Coronary artery (tissue), 2 donors: ENCODE measurements at regions not wholly inside any gene's neighbourhood (a gene's known extent, or its start where the extent isn't known, plus 50 kb on each side); places are given as distances from the start of the nearest gene placed in this dataset.

Experiments
- DNase-seq: peaks from one replicate; pipeline ENCODE4 v3.0.0-alpha.2; 2017; ENCODE audit warnings: low spot score
- H3K27ac ChIP-seq, 2 donors: fragments of 200-600 bp; sonication (generic); one replicate each; pipeline ENCODE4 v1.5.1; 2016 to 2019
- H3K4me3 ChIP-seq: fragments of 200-600 bp; sonication (generic); 2 replicates; pipeline ENCODE4 v1.5.1; 2016; ENCODE audit warnings: mild to moderate bottlenecking, moderate library complexity
- CTCF ChIP-seq: fragments of 200-600 bp; sonication (generic); IDR thresholded peaks from one replicate; pipeline ENCODE4 v1.5.1; 2019; ENCODE audit warnings: antibody characterized with exemption

DNA sequence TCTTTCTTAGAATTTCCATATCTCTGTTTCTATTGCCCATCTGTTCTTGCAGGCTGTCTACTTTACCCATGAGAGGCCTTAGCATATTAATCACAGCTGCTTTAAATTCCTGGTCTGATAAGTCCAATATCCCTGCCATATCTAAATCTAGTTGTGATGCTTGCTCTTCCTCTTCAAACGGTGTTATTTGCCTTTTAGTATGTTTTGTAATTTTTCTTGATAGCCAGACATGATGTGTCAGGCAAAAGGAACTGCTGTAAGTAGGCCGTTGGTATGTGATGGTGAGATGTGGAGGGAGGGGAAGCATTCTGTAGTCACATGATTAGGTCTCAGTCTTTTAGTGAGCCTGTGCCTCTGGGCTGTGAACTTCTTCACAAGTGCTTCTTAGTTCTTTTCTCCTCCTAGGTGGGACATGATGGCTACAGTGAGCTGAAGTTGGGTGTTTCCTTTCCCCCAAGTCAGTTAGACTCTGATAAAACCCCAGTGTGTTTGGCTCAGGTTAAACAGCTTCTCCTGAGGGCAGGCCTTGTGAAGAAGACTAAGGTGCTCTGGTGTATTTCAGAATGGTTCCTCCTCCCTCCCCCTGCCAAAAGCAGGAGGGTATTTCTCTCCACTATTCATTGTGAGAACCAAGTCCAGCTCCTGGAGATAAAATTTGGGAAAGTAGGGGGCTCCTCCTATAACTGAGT is 195.9 kb upstream of the PARP11 start:
- no peak overlapping the region for H3K4me3 ChIP-seq
- TF ChIP-seq CTCF = no peak
- no peak overlapping the region for H3K27ac ChIP-seq
- DNase-seq = no peak

GRCh38 chr12:4064008-4064407 is 190.8 kb upstream of the PARP11 start:
- H3K27ac ChIP-seq = no peak overlapping the region
- H3K4me3 ChIP-seq = no peak overlapping the region
- no peak for DNase-seq
- no peak for TF ChIP-seq CTCF

- no peak for DNase-seq
- no peak overlapping the region for H3K4me3 ChIP-seq
- no peak overlapping the region for H3K27ac ChIP-seq
- TF ChIP-seq CTCF = no peak
Observed at GRCh38 chr12:4059898-4060568, 186.8 kb upstream of the PARP11 start.

- DNase-seq = no peak
- no peak for TF ChIP-seq CTCF
- no peak overlapping the region for H3K4me3 ChIP-seq
- H3K27ac ChIP-seq = no peak overlapping the region
Observed at GRCh38 chr12:4056910-4057845, 184.0 kb upstream of the PARP11 start.

DNA sequence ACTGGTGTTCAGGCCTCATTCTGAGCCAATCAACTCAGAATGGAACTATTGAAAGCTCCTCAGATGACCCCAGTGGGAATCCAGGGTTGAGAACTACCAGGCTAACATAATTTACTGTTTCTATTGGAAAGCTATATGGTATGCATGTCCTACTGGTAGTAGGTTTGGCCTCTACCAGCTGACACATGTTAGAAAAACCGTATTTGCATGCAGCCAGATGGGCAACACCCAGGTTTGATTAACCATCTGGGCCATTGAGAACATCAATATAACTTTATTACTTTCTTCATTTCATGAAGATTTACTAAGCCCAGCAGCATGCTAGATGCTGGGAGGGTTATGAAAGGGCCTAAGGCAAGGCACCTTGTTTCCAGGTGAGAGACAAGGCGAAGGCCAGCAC is 181.4 kb upstream of the PARP11 start:
- no peak for DNase-seq
- Histone ChIP-seq H3K27ac (no peak overlapping the region), H3K4me3 (no peak overlapping the region)
- TF ChIP-seq CTCF = no peak

- DNase-seq = no peak
- no peak overlapping the region for H3K4me3 ChIP-seq
- no peak overlapping the region for H3K27ac ChIP-seq
- no peak for TF ChIP-seq CTCF
Observed at GRCh38 chr12:4052691-4053090, 179.5 kb upstream of the PARP11 start.
